ENCODE measurements at regions not wholly inside any gene's neighbourhood (a gene's known extent, or its start where the extent isn't known, plus 50 kb on each side); places are given as distances from the start of the nearest gene placed in this dataset.

- no peak for DNase-seq (ENCODE audit: low spot score)
Observed at GRCh38 chr5:128591598-128592455, 53.8 kb upstream of the FBN2 start.

DNA sequence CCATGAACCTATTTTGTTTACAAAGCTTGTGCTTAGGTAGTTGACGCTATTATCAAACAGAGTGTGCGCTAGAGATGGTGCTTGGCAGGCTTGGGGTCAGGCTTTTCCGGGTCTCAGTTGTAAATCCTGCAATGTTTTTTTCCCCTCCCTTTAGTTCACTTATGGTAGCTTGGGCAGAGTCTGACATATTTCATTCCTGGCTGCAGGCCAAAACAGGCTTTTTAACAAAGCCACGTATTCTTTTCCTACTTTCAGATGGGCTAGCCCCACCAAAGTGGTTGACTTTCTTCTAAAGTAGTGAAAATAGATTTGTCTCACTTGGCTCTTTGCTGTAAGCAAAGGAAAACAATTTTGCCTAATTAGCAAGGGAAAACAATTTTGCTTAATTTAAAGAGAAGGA is 58.0 kb upstream of the FBN2 start:
- no peak for DNase-seq (ENCODE audit: low spot score)

- DNase-seq (ENCODE audit: low spot score) = peak; percentile 8
Observed at GRCh38 chr5:128597156-128597555, 59.1 kb upstream of the FBN2 start.

- no peak for DNase-seq (ENCODE audit: low spot score)
Observed at GRCh38 chr5:128613128-128613527, 75.1 kb upstream of the FBN2 start.

DNA sequence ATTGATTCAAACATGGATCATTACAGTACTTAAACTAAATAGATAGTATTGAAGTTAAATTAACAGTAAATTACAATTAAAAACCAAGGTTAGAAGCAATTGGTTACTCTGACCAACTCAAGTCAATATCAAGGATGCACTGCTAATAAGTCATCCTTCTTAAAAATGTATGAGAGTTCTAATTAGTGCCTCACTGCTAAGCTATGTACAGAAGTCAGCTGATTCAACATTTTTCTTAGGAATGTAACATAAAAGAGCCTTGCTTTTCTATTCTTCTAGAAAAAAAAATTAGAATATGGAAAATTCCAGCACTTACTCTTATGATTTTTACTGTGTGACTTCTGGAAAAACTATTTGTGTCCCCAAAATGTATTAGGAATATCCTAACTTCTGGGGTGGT is 75.7 kb upstream of the FBN2 start:
- no peak for DNase-seq (ENCODE audit: low spot score)

DNA sequence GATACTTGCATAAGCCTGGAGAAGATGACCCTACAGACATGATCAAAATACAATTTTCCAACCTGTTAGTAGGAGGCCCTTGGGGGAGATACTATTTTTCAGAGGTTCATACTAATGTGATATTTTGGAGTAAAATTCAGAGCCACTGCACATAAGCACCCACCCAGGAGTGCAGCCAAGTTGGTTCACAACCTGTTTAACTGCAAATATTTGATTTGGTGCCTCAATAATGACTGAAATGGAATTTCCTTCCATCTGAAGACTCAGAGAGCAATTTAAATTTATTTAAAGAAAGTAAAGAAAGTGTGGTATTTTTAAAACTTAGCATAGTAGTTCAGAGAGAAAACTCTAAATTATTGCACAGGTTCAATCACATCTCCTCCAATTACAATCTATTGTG is 77.5 kb upstream of the FBN2 start:
- no peak for DNase-seq (ENCODE audit: low spot score)

DNA sequence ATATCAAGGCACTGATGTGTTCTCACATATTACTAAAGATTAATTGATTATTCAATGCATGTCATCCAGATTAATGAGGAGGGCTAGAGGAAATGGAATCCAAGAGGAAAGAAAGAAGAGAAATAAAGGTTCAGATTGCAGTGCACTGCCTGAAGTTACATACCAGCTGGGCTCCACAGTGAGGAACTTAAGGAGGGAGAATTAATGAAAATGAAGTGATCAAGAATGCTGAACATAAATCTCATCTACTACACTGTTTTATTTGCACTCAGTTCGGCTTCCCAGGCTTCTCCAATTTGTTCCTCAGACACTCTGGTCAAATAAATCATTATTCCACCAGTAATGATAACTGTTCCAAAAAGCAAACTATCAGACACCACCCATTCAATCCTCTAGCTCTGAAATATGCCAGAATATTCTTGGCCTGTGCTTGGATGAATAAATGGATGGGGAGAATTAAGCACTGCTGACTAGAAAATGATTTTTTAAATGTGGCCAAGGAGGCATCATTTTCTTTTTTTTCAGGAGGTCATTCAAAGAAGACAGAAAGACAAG is 88.6 kb upstream of the FBN2 start:
- DNase-seq (ENCODE audit: low spot score) = no peak

DNA sequence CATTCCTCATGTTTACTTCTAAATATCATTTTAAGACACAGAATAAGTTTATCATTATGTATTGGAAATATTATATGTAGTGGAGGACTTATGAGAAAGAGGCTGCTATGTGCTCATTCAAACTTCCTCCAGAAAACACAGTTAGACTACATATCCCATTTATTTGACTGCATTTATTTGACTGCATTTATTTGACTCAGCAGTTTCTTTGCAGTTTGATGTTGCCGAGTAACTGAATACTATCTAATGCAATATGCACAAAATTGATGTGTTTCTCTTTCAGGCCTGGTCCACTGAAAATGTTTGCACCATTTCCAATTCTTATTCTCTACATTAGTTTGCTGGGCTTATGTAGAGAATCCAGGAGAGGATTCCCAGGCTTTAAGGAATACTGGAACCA is 89.9 kb upstream of the FBN2 start:
- DNase-seq (ENCODE audit: low spot score) = no peak

DNA sequence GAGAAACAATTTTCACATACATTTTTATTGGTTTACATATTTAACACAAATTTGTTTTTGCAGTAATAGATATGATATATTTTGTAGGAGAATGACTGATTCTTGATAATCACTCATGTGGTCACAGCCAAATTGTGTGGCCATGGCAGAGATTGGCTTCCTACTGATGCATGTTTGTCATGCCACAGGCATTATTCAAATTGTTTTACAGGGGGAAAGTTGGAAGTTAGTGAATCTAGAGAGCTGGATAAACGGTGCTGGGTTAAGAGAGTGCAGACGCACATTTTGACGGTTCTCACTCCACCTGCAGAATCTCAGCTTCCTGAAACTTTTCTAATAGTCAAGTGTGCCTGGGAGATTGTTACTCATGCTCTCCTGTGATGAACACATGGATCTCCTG is 91.1 kb upstream of the FBN2 start:
- no peak for DNase-seq (ENCODE audit: low spot score)

- no peak for DNase-seq (ENCODE audit: low spot score)
Observed at GRCh38 chr5:128630121-128630520, 92.1 kb upstream of the FBN2 start.

DNA sequence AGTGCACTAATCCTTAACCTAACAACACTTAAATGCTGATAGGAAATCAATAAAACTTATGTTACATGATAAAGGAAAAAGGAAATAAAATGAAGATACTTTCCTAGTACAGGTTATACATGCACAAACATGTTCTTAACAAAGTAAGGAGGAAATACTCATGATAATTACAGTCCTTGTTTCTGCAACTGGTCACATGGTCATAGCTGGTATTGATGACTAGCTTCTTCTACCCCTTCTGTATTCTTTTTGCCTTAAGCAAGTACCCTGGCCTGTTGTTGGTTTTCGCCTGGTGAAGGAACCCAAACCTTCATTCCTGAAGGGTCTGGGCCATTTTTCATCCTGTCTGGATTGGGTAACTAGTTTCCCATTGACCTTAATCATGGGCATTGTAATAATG is 93.7 kb upstream of the FBN2 start:
- DNase-seq (ENCODE audit: low spot score) = no peak

- peak; percentile 70 for DNase-seq (ENCODE audit: low spot score)
Observed at GRCh38 chr5:128632264-128632663, 94.2 kb upstream of the FBN2 start.

DNA sequence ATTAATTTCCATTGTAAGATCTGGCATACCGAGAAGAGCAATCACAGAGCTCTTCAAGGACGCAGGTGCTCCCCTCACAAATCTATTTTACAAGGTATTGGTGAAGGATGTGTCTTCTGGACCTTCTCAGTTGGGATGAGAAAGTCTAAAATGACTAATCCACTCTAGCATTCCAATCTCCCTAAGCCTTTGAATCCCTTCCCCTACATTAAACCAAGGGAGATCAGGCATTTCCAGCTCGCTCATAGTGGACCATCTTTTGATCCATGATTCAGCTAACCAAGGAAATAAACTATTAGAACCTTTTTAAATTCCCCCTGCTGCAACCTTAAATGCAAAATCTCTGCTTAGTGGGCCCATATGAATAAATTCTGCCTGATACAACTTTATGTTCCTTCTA is 95.9 kb upstream of the FBN2 start:
- no peak for DNase-seq (ENCODE audit: low spot score)

DNA sequence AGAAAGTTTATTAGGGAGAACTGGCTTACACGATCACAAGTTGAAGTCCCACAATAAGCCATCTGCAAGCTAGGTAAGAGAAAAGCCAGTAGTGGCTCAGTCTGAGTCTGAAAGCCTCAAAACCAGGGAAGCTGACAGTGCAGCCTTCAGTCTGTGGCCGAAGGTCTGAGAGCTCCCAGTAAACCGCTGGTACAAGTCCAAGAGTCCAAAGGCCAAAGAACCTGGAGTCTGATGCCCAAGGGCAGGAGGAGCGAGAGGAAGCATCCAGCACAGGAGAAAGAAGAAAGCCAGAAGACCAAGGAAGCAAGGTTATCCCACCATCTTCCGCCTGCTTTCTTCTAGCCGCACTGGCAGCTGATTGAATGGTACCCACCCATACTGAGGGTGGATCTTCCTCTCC is 97.3 kb upstream of the FBN2 start:
- no peak for DNase-seq (ENCODE audit: low spot score)

- no peak for DNase-seq (ENCODE audit: low spot score)
Observed at GRCh38 chr5:128636361-128636760, 98.3 kb upstream of the FBN2 start.

DNA sequence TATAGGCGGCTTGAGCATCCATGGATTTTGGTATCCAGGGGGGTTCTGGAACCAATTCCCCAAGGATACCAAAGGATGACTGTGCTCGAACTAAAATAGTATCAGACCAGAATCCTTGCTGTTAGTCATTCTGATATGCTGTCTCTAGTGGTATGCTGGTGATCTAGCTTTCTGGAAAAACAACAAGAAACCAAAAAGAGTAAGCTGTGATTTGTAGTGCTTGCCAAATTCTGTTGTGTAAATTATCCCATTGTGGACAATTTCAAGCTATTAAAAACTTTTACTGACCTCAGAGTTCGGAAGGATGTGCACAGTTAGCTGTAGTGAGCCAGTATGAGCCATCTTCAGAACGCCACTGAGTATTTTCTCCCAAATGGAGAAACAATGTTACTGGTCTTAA is 99.0 kb upstream of the FBN2 start:
- DNase-seq (ENCODE audit: low spot score) = no peak

DNA sequence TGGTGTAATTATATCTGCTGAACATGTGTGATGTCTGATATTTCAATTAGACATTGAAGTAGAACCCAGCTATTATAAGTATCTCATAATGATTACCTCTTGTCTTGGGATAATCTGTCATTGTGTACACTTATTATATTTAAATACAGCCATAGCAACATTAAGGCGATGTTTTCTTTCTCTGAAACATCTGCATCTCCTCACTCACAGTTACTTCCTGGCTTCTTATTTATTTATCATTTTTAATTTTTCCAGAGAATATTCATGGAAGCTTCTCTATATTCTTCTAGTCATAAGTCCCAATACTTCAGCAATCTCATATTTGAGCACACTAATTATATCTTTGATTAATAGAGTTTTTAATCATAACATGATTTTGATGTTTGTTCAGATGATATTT is 103.8 kb upstream of the FBN2 start:
- DNase-seq (ENCODE audit: low spot score) = no peak

- no peak for DNase-seq (ENCODE audit: low spot score)
Observed at GRCh38 chr5:128644863-128645262, 106.8 kb upstream of the FBN2 start.

DNA sequence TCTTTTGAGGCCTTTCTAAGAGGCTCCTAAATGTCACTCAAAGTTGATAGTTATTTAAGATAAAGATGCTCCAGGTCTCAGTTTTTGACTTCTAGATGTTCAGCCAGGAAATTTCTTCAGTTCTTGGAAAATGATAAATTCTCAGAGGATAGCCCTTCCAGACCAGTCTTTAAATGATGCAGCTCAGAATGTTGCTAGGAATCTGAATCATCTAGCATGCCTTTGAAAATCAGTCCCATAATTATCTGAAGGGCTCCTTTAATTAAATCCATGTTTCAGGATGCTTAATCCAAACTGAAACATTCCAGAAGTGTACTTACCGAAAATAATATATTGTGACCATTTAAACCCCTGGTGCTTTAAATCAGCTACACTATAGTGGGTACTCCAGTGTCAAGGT is 107.5 kb upstream of the FBN2 start:
- DNase-seq (ENCODE audit: low spot score) = no peak

DNA sequence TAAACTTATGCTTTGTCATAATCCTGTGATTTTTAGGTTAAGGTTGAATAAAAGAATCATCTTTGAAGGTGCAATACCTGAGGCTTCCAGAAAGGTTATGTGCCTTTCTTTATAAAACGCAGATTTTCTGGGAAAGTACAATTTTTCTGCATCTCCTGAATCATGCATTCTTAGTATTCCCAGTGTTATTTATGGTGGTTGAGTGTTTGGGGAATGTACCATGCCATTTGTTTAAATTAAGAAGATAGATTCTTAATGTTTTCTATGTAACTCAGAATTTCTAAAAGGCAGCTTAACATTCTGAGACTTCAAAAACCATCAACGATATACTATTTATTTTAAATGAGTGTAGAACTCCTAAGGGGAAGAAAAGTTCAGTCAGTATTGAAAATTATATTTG is 108.1 kb upstream of the FBN2 start:
- DNase-seq (ENCODE audit: low spot score) = no peak

DNA sequence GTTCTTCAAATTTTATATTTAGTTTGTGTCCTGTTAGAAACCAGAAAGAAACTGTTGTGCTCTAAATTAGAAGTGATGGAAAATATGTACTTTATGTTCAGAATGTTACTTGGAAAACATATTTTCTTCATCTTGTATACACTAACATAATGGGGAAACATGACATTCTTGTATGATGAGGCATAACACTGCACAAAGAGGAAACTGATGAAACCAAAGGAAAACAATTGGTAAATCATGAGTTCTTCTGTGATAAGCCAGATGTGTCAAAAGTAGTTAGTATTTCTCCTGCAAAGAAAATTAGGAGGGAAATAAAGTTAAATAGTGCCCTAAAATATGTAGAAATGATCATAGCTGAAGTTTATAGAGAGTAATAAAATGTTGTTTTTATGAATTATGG is 111.1 kb upstream of the FBN2 start:
- DNase-seq (ENCODE audit: low spot score) = no peak

DNA sequence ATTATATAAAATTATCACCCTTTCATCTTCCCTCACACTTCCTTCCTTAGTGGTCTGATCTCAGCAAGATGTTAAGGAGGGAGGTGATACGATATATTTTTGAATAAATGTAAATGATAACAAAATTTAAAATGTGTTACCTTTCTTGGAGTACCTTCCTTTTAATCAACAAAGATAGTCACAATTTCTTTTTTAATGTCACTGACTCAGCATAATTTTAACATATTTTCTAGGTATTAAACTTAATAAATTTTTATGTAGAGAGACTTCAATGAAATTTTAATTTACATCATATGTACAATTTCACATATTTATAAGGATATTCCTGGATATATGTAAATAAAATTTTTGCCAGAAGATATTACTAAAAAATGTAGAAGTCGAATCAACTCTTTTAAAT is 125.0 kb upstream of the FBN2 start:
- no peak for DNase-seq (ENCODE audit: low spot score)

DNA sequence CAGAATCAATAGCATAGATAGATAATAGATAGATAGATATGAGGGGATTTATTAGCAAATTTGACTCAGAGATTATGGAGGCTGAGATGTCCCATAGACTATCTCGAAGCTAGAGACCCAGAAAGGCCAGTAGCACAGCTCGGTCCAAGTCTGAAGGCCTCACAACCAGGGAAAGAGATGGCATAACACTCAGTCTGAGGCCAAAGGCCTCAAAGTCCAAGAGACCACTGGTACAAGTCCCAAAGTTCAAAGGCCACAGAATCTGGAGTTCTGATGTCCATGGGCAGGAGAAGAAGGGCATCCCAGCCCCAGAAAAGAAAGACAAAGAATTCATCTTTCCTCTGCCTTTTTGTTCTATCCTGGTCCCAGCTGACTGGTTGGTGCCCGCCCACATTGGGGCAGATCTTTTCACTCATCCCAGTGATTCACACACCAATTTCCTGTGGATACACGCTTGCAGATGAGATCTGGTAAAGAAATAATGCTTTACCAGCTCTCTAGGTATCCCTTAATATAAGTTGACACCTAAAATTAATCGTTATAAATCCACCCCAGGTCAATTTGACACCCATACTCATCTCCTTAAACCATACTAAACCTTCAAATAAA is 127.8 kb upstream of the FBN2 start:
- no peak for DNase-seq (ENCODE audit: low spot score)

DNA sequence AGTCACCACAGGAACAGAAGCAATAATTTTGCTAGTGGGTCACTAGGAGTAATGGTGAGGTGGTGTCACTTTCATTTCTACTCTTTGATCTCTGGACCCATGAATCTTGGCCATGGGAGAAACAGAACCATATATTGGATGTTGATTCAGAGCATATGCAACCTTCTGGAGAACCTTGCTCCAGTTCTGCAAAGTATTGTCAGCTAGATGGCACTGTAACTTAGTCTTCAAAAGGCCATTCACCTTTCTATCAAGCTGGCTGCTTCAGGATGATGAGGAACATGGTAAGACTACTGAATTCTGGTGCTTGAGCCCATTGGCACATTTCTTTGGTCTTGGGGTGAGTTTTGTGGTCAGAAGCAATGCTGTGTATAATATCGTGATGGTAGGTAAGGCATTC is 129.1 kb upstream of the FBN2 start:
- DNase-seq (ENCODE audit: low spot score) = no peak
